ENCODE measurements at regions not wholly inside any gene's neighbourhood (a gene's known extent, or its start where the extent isn't known, plus 50 kb on each side); places are given as distances from the start of the nearest gene placed in this dataset.
A peak's percentile ranks its signal among the peaks of the same experiment; 100 is the strongest.

DNA sequence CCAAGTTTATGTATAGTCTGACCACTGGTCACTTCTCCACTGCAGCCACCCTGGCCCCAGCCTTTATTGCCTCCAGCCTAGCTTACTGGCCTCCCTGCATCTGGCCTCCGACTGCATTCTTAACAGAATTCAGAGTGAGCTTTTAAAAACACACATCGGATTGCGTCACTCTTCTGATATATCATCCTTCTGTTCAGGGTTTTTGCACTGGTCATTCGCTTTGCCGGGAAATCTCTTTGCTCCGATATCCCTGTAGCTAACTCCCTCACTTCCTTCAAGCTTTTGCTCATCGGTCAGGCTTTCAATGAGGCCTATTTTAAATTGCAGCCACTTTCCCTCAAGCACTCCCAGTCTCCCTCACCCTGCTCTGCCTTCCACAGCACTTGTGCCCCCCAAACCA, 101.6 kb upstream of the DLX2 start:
- no peak for DNase-seq (ENCODE audit: low spot score)

DNA sequence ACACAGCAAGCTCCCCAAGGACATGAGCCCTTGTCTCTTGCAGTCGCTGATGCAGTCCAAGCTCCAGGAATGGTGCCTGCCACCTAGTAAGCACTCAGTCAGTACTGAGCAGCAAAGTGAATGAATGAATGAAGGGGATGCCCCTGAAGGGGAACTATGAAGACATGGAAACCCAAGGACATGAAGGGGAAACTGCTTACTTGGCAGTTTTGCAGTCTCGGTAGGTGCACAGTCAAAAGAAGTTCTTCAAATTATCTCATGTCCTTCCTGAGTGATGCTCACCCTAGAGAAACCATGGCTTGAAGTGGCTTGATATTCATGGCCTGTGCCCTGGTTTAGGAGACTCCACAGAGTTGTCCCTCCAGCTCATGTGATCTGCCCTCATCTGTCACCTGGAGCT, 102.1 kb upstream of the DLX2 start:
- DNase-seq (ENCODE audit: low spot score), result no peak

DNA sequence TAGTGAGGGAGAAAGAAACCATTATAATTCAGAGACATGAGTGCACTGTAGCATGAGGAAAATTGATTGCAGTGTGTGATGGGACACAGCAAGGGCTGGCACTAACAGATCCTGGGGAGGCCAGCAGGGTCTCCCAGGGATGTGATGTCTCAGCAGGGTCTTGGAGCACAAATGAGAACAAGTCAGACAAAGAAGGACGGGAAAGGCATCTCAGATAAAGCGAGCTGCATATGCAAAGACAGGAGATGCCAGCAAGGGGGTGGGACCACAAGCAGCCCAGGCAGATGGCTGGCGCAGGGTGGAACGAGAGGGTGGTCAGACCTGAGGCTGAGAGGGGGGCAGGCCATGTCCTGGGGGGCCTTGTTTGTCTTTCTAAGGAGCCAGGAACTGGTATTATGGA, 102.6 kb upstream of the DLX2 start:
- no peak for DNase-seq (ENCODE audit: low spot score)

GRCh38 chr2:172207911-172208310, 105.2 kb upstream of the DLX2 start:
- no peak for DNase-seq (ENCODE audit: low spot score)

DNA sequence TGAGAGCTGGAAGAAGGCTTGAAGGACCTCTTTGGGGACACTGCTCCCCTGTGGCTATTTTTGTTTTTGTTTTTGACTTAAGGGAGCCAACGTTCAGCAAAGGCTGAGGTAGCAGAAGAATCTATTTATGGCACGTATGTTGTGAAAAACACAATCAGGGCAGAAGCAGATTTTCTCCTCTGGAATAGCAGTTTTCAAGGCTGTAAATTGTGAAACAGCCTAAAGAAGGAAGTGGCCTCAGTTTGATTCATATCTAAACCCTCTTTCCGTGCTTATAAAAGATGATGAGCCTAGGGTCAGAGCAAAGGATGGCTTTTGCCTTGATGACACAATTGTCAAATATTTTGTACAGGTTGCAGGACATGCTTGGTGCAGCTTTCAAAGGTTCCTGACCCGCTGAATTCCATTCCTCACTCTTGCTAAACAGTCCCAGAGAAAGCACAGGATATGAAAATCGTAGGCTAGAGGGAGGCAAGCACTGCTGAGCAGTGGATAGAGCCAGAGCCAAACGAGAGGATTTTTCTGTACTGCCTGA, 106.2 kb upstream of the DLX2 start:
- DNase-seq (ENCODE audit: low spot score), result no peak

DNA sequence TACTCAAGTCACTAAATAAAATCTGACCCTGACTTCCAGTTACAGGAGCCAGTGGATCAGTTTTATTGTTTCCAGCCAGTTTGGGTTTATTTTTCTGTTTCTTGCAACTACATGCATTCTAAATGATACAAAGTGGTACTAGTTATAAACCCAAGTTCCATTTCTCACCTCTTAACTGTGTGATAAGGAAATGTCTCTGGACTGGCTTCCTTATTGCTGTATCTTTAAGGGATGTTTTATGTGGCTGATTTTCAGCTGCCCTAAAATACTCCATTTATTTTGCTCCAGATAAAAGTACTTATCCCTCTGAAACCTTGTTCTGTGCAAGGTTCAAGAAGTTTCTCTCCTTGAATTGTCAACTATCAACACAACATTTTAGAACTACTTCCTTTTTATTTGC, 107.9 kb upstream of the DLX2 start:
- no peak for DNase-seq (ENCODE audit: low spot score)

DNA sequence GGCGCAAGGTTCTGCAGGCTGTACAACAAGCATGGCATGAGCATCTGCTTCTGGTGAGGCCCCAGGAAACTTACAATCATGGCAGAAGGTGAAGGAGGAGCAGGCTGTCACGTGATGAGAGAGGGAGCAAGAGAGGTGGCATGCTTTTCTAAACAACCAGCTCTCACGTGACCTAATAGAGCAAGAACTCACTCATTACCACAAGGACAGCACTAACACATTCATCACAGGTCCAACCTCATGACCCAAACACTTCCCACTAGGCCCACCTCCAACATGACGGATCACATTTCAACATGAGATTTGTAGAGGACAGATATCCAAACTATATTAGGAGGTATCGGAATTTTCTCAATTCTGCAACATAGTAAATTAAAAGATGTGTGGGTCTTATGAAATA, 108.8 kb upstream of the DLX2 start:
- DNase-seq (ENCODE audit: low spot score), result no peak

- DNase-seq (ENCODE audit: low spot score), result no peak
Measured at GRCh38 chr2:172213116-172213860, 110.6 kb upstream of the DLX2 start.

- DNase-seq (ENCODE audit: low spot score), result no peak
Measured at GRCh38 chr2:172214252-172214651, 111.6 kb upstream of the DLX2 start.

- no peak for DNase-seq (ENCODE audit: low spot score)
Measured at GRCh38 chr2:172215172-172215935, 112.7 kb upstream of the DLX2 start.

DNA sequence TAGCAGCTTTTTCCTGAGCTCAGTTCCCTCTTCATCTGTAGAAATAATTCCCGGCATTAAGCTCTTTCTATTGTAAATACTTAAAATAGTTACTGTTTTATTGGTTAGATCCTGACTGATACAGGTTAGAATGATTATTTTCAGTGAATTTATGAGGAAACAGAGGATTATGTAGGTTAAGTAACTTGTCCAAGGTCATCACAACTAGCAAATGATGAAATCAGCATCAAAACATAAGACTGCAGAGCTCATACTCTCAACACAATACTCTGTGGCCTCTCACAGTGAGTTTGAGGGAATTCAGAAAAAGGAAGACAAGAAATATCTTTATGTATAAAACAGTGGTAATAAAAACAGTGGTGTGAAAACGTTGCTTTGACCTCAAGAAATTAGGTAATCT, 113.2 kb upstream of the DLX2 start:
- no peak for DNase-seq (ENCODE audit: low spot score)

GRCh38 chr2:172216477-172216876, 113.8 kb upstream of the DLX2 start:
- no peak for DNase-seq (ENCODE audit: low spot score)

DNA sequence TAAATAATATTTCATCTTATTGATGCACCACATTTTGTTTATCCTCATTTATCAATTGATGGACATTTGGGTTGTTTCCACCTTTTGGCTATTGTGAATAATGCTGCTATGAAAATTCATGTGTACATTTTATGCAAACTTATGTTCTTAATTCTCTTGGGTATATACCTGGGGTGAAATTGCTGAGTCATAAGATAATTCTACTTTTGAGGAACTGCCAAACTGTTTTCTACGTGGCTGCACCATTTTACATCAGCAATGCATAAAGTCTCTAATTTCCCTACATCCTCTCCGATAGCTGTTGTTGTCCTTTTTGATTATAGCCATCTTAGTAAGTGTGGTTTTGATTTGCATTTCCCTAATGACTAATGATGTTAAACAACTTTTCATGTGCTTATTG, 116.5 kb upstream of the DLX2 start:
- DNase-seq (ENCODE audit: low spot score), result no peak

- no peak for DNase-seq (ENCODE audit: low spot score)
Measured at GRCh38 chr2:172220121-172220520, 117.4 kb upstream of the DLX2 start.

- DNase-seq (ENCODE audit: low spot score), result no peak
Measured at GRCh38 chr2:172223601-172224054, 120.9 kb upstream of the DLX2 start.

- DNase-seq (ENCODE audit: low spot score), result no peak
Measured at GRCh38 chr2:172225786-172226185, 123.1 kb upstream of the DLX2 start.

GRCh38 chr2:172226244-172227061, 123.8 kb upstream of the DLX2 start:
- no peak for DNase-seq (ENCODE audit: low spot score)

DNA sequence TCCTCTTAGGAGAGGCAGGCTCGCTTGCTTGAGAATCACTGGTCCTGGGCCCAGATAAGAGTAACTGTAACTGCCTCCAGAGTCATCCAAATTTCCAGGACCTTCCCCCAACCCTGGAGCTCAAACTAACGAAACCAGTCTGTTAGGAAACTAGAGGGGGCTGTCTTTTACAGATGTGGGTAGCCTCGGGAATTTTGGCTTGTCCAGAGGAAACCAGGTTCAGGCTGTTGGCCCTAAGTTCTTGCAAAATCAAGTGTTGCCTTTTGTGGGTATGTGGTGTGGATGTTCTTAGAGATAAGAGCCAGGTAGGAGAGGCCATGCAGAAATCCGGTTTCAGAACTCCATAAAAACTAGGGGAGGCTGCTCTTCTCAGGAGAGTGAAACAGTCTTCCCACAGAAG, 125.0 kb upstream of the DLX2 start:
- DNase-seq (ENCODE audit: low spot score), result no peak

GRCh38 chr2:172228177-172228808, 125.6 kb upstream of the DLX2 start:
- DNase-seq (ENCODE audit: low spot score), result no peak

- DNase-seq (ENCODE audit: low spot score), result no peak
Measured at GRCh38 chr2:172229125-172229524, 126.4 kb upstream of the DLX2 start.

GRCh38 chr2:172230332-172230888, 127.7 kb upstream of the DLX2 start:
- DNase-seq (ENCODE audit: low spot score), result peak; percentile 36

All from iPS-NIHi11 (cell line).